Right lobe of liver (tissue), 4 donors: ENCODE measurements at regions not wholly inside any gene's neighbourhood (a gene's known extent, or its start where the extent isn't known, plus 50 kb on each side); places are given as distances from the start of the nearest gene placed in this dataset.
"Not testable (repeated sequence)": the region's sequence is repeated elsewhere in the genome, so short reads cannot be mapped to it uniquely, and the experiment has no call there.

Experiments used
- CTCF ChIP-seq, 4 donors: fragments of 200-600 bp in 3 of 4; fragments of 450-650 bp in 1 of 4; IDR thresholded peaks; one replicate each; pipeline versions ENCODE4 v1.5.1 to v1.8.0; 2016 to 2022; ENCODE audit warnings: antibody characterized with exemption in 4 of 4, mild to moderate bottlenecking in 2 of 4
- POLR2A ChIP-seq: fragments of 450-650 bp; IDR thresholded peaks from one replicate; pipeline ENCODE4 v1.6.1; 2017; ENCODE audit warnings: antibody characterized with exemption, mild to moderate bottlenecking
- donor health status: DM: no; HTN: no; CAD: no.
- donor health status: DM: no; HTN: no; CAD: no.
- donor health status: DM: no; HTN: yes; CAD: no.

GRCh38 chr16:5221831-5222230 lies 124.2 kb upstream of the EEF2KMT start:
- not testable (repeated sequence) for TF ChIP-seq CTCF (IDR thresholded peaks at IDR 0.05); POLR2A
